ENCODE measurements at regions not wholly inside any gene's neighbourhood (a gene's known extent, or its start where the extent isn't known, plus 50 kb on each side); places are given as distances from the start of the nearest gene placed in this dataset.

- TF ChIP-seq CTCF (IDR thresholded peaks at IDR 0.05; ENCODE audit: borderline replicate concordance, extremely low read depth, low read length, poor library complexity, severe bottlenecking) (no peak), EZH2 (IDR thresholded peaks at IDR 0.05; ENCODE audit: borderline replicate concordance, low read depth, low read length, severe bottlenecking) (no peak)
Observed at GRCh38 chr14:58797010-58797429, 159.3 kb downstream of the DACT1 start.

Data from DND-41 (cell line).